ENCODE measurements at regions not wholly inside any gene's neighbourhood (a gene's known extent, or its start where the extent isn't known, plus 50 kb on each side); places are given as distances from the start of the nearest gene placed in this dataset.

DNA sequence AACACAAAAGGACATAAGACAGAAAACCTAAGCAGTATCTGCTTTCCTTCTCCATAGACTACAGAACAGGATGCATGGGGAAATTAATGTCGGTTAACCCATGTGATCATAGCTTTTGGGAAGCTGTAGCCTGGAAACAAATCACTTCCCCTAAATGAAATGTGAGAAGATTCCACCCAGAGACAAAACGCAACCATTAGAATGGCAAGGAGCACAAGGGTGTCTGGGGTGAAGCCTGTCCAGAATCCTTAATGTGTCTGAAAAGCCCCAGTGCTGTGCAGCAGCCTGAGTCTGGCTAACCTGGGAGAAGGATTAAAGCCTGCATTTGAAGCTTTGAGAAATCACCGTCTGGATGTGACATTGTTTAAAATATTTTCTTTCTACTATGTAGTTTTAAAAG, 213.3 kb downstream of the ANKRD50 start:
- Mint-ChIP-seq H3K9me3 (no peaks in the 10 kb centered on the region), H3K36me3 (ENCODE audit: low read depth) (no peaks in the 10 kb centered on the region), H3K27me3 (ENCODE audit: low read depth) (no peaks in the 10 kb centered on the region), H3K27ac (ENCODE audit: unreplicated experiment) (peak overlapping the region; percentile 2), H3K4me1 (peaks cover 12% of the 10 kb centered on the region), H3K4me3 (no peak overlapping the region)
- TF ChIP-seq, protein P1, sequence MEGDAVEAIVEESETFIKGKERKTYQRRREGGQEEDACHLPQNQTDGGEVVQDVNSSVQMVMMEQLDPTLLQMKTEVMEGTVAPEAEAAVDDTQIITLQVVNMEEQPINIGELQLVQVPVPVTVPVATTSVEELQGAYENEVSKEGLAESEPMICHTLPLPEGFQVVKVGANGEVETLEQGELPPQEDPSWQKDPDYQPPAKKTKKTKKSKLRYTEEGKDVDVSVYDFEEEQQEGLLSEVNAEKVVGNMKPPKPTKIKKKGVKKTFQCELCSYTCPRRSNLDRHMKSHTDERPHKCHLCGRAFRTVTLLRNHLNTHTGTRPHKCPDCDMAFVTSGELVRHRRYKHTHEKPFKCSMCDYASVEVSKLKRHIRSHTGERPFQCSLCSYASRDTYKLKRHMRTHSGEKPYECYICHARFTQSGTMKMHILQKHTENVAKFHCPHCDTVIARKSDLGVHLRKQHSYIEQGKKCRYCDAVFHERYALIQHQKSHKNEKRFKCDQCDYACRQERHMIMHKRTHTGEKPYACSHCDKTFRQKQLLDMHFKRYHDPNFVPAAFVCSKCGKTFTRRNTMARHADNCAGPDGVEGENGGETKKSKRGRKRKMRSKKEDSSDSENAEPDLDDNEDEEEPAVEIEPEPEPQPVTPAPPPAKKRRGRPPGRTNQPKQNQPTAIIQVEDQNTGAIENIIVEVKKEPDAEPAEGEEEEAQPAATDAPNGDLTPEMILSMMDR (conservative IDR thresholded peaks at IDR 0.05) = no peak
- DNase-seq (ENCODE audit: low read depth, low spot score) = no peak

DNA sequence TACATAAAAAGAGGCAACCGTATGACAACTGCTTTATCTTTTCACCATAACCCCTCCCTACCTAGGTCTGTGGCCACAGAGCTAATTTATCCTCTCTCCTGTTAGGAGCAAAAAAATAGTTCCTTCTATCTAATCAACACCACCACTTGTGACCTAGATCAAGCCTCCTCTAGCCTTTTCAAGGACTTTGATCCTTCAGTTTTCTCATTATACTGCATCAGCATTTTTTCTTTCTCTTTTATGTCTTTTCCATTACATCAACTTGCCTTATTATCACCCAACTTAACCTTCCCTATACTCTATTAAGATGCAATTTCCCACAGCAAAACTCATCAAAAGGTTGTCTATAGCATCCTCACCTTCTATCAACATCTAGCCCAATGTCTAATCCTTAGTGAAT, 211.0 kb downstream of the ANKRD50 start:
- Mint-ChIP-seq H3K4me1 (peaks cover 12% of the 10 kb centered on the region), H3K36me3 (ENCODE audit: low read depth) (no peaks in the 10 kb centered on the region), H3K27ac (ENCODE audit: unreplicated experiment) (no peak overlapping the region), H3K9me3 (no peaks in the 10 kb centered on the region), H3K27me3 (ENCODE audit: low read depth) (no peaks in the 10 kb centered on the region), H3K4me3 (no peak overlapping the region)
- DNase-seq (ENCODE audit: low read depth, low spot score) = no peak
- TF ChIP-seq, protein P1 (conservative IDR thresholded peaks at IDR 0.05) = no peak

DNA sequence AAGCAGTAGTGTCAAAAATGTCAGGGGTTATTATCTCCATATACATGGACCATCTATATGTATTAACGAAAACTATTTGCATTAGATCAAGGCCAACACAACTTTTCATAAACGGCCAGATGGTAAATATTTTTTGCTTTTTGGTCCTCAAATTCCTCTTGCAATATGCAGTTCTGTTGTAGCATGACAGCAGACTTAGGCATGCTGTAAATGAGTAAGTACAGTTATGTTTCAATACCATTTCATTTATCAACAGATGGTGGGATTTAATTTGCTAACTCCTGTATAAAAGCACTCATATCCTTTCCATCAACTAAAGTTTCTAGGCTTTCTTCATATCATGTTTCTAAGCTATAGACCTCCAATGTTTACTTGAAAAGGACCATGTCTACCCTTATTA, 208.1 kb downstream of the ANKRD50 start:
- Mint-ChIP-seq H3K4me3 (no peak overlapping the region), H3K27me3 (ENCODE audit: low read depth) (no peaks in the 10 kb centered on the region), H3K27ac (ENCODE audit: unreplicated experiment) (no peak overlapping the region), H3K4me1 (peaks cover 6% of the 10 kb centered on the region), H3K9me3 (no peaks in the 10 kb centered on the region), H3K36me3 (ENCODE audit: low read depth) (no peaks in the 10 kb centered on the region)
- no peak for DNase-seq (ENCODE audit: low read depth, low spot score)
- TF ChIP-seq, protein P1 (conservative IDR thresholded peaks at IDR 0.05) = no peak

DNA sequence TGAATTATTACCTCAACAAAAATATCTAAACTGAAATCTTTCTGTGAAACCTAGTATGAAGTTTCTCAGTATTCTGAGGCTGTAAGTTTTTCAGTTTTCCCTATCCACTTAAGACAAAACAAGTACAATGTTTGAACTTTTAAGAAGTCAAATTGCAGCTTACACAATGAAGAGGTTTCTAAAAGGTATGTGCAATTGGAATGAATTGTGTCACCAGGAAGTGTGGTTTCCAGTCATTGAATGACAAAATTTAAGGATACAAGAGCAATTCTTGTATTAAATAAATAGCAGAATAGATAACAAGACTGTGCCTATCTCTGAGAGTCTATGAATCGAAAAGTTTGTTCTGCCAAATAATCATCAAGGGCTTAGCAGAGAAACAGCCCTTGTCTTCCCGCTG, 207.3 kb downstream of the ANKRD50 start:
- no peaks in the 10 kb centered on the region for H3K36me3 Mint-ChIP-seq (ENCODE audit: low read depth)

DNA sequence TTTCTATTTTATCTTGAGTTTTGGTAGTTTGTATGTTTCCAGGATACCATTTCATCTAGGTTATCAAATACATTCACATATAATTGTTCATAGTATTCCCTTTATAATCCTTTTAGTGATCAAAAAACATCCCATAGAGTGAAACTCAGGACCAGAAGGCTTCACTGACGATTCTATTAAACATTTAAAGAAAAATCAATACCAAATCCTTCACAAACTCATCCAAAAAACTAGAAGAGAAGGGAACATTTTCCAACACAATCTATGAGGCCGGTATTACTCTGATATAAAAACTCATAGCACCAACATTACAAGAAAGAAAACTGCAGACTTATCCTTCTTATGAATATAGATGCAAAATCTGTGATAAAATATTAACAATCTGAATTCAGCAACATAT, 203.4 kb downstream of the ANKRD50 start:
- Mint-ChIP-seq H3K9me3 (no peaks in the 10 kb centered on the region), H3K36me3 (ENCODE audit: low read depth) (no peaks in the 10 kb centered on the region), H3K4me1 (no peaks in the 10 kb centered on the region), H3K27me3 (ENCODE audit: low read depth) (no peaks in the 10 kb centered on the region), H3K4me3 (no peak overlapping the region), H3K27ac (ENCODE audit: unreplicated experiment) (no peak overlapping the region)
- DNase-seq (ENCODE audit: low read depth, low spot score) = no peak
- TF ChIP-seq, protein P1 (conservative IDR thresholded peaks at IDR 0.05) = no peak

More for the DNA sequence above, 207.3 kb downstream of the ANKRD50 start:
- H3K27ac Mint-ChIP-seq (ENCODE audit: unreplicated experiment) = no peak overlapping the region
- DNase-seq (ENCODE audit: low read depth, low spot score) = no peak
- H3K9me3 Mint-ChIP-seq = no peaks in the 10 kb centered on the region
- TF ChIP-seq, protein P1 (conservative IDR thresholded peaks at IDR 0.05) = no peak
- no peaks in the 10 kb centered on the region for H3K4me1 Mint-ChIP-seq
- no peak overlapping the region for H3K4me3 Mint-ChIP-seq
- H3K27me3 Mint-ChIP-seq (ENCODE audit: low read depth) = no peaks in the 10 kb centered on the region

DNA sequence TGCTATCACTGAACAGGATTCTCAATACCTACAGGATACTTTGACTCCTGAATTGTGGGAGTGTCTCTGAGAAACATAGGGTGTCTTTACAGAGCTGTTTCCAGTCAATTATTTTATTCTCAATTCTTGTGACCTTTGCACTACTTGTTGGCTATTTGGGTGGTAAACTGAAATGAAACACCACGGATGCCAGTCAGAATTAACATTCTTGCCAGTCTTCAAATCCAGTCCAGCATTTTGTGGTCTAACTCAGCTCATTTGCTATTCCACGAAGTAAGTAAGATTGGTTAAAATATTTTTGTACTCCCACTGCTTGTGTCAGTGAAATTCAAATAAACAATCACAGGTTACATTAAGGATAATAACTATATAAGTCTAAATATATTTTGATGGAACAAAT, 197.9 kb downstream of the ANKRD50 start:
- Mint-ChIP-seq H3K27ac (ENCODE audit: unreplicated experiment) (no peak overlapping the region), H3K9me3 (no peaks in the 10 kb centered on the region)

More for the DNA sequence above, 197.9 kb downstream of the ANKRD50 start:
- no peaks in the 10 kb centered on the region for H3K27me3 Mint-ChIP-seq (ENCODE audit: low read depth)
- no peak for DNase-seq (ENCODE audit: low read depth, low spot score)
- no peaks in the 10 kb centered on the region for H3K36me3 Mint-ChIP-seq (ENCODE audit: low read depth)
- no peak overlapping the region for H3K4me3 Mint-ChIP-seq
- TF ChIP-seq, protein P1 (conservative IDR thresholded peaks at IDR 0.05) = no peak
- no peaks in the 10 kb centered on the region for H3K4me1 Mint-ChIP-seq
